GM18502 (cell line): ENCODE measurements at regions not wholly inside any gene's neighbourhood (a gene's known extent, or its start where the extent isn't known, plus 50 kb on each side); places are given as distances from the start of the nearest gene placed in this dataset.
"Not testable (repeated sequence)": the region's sequence is repeated elsewhere in the genome, so short reads cannot be mapped to it uniquely, and the experiment has no call there.

Source experiments
- ATAC-seq: cut with Tn5 transposase; IDR thresholded peaks from one replicate; pipeline ENCODE4 v1.9.1; 2021; ENCODE audit warnings: mild to moderate bottlenecking; ENCODE audit not compliant: unreplicated experiment, poor library complexity

- ATAC-seq = no peak
Measured at GRCh38 chr16:14002416-14002990, 68.6 kb upstream of the MRTFB start.

GRCh38 chr16:14003074-14003570 lies 68.0 kb upstream of the MRTFB start:
- ATAC-seq = no peak

GRCh38 chr16:14004031-14004728 lies 66.9 kb upstream of the MRTFB start:
- no peak for ATAC-seq

- no peak for ATAC-seq
Measured at GRCh38 chr16:14004729-14005315, 66.3 kb upstream of the MRTFB start.

- no peak for ATAC-seq
Measured at GRCh38 chr16:14005335-14005734, 65.8 kb upstream of the MRTFB start.

- ATAC-seq = peak; percentile 50
Measured at GRCh38 chr16:14007450-14007849, 63.7 kb upstream of the MRTFB start.

GRCh38 chr16:14011001-14011400 lies 60.1 kb upstream of the MRTFB start:
- ATAC-seq = no peak

- ATAC-seq = no peak
Measured at GRCh38 chr16:14011846-14012245, 59.3 kb upstream of the MRTFB start.

GRCh38 chr16:14013145-14013570 lies 58.0 kb upstream of the MRTFB start:
- ATAC-seq = no peak

- ATAC-seq = no peak
Measured at GRCh38 chr16:14013571-14014283, 57.4 kb upstream of the MRTFB start.

GRCh38 chr16:14014284-14014625 lies 56.9 kb upstream of the MRTFB start:
- ATAC-seq = no peak

- no peak for ATAC-seq
Measured at GRCh38 chr16:14015033-14015432, 56.1 kb upstream of the MRTFB start.

- no peak for ATAC-seq
Measured at GRCh38 chr16:14015461-14015860, 55.7 kb upstream of the MRTFB start.

- ATAC-seq = no peak
Measured at GRCh38 chr16:14015948-14016347, 55.2 kb upstream of the MRTFB start.

- ATAC-seq = not testable (repeated sequence)
Measured at GRCh38 chr16:14016362-14016761, 54.8 kb upstream of the MRTFB start.

- no peak for ATAC-seq
Measured at GRCh38 chr16:14017886-14018285, 53.2 kb upstream of the MRTFB start.

- ATAC-seq = no peak
Measured at GRCh38 chr16:14018851-14019250, 52.3 kb upstream of the MRTFB start.

GRCh38 chr16:14020141-14020540 lies 51.0 kb upstream of the MRTFB start:
- ATAC-seq = no peak
